PFSK-1 (cell line): ENCODE measurements at regions not wholly inside any gene's neighbourhood (a gene's known extent, or its start where the extent isn't known, plus 50 kb on each side); places are given as distances from the start of the nearest gene placed in this dataset.

ENCODE experiments used
- FOXP2 ChIP-seq: optimal IDR thresholded peaks from 2 replicates; pipeline ENCODE3; 2011; ENCODE audit warnings: borderline replicate concordance, control low read depth, inconsistent platforms; ENCODE audit not compliant: insufficient read depth; ENCODE audit errors: extremely low read length, extremely low read depth
- POLR2AphosphoS5 ChIP-seq: IDR thresholded peaks from 2 replicates; pipeline ENCODE4 v1.6.1; 2012; ENCODE audit warnings: low read depth, mild to moderate bottlenecking, control low read depth, low read length, moderate library complexity
- REST ChIP-seq, 2 experiments: IDR thresholded peaks; 2 replicates each; pipeline versions ENCODE4 v1.6.1 to v1.8.0; 2011 to 2012; ENCODE audit warnings: low read depth in 2 of 2, low read length in 2 of 2, control low read depth in 1 of 2, inconsistent platforms in 1 of 2, mild to moderate bottlenecking in 1 of 2, moderate library complexity in 1 of 2; ENCODE audit not compliant: insufficient read depth in 1 of 2
- SIN3A ChIP-seq: IDR thresholded peaks from 2 replicates; pipeline ENCODE4 v1.6.1; 2012; ENCODE audit warnings: mild to moderate bottlenecking, low read length, moderate library complexity, borderline replicate concordance; ENCODE audit not compliant: insufficient read depth
- TAF1 ChIP-seq: IDR thresholded peaks from 2 replicates; pipeline ENCODE4 v1.6.1; 2012; ENCODE audit warnings: low read length, control low read depth, borderline replicate concordance; ENCODE audit not compliant: insufficient read depth

GRCh38 chr12:28781671-28782652 lies 367.1 kb upstream of the FAR2 start:
- TF ChIP-seq REST (IDR thresholded peaks at IDR 0.05; ENCODE audit: insufficient read depth in 1 of 2, low read depth in 2 of 2, low read length in 2 of 2): no peak
- TF ChIP-seq FOXP2: no peak

- TF ChIP-seq TAF1: no peak
- no peak for TF ChIP-seq SIN3A
Measured at GRCh38 chr12:28782812-28783211, 366.3 kb upstream of the FAR2 start.

- TF ChIP-seq REST (IDR thresholded peaks at IDR 0.05; ENCODE audit: insufficient read depth in 1 of 2, low read depth in 2 of 2, low read length in 2 of 2): peak in 1 of 2 experiments; percentile 28; a peak in 1 of 4 replicates
- TF ChIP-seq SIN3A: peak; percentile 59; the same call in 1 of the 2 replicates
- no peak for TF ChIP-seq TAF1
- TF ChIP-seq FOXP2: no peak
- TF ChIP-seq POLR2AphosphoS5: peak; percentile 67
Measured at GRCh38 chr12:28787151-28787550, 361.9 kb upstream of the FAR2 start.

GRCh38 chr12:28793581-28794151 lies 355.4 kb upstream of the FAR2 start:
- TF ChIP-seq REST (IDR thresholded peaks at IDR 0.05; ENCODE audit: insufficient read depth in 1 of 2, low read depth in 2 of 2, low read length in 2 of 2): no peak
- TF ChIP-seq SIN3A: no peak
- no peak for TF ChIP-seq FOXP2
- no peak for TF ChIP-seq TAF1
- TF ChIP-seq POLR2AphosphoS5: no peak

GRCh38 chr12:28794211-28794610 lies 354.9 kb upstream of the FAR2 start:
- no peak for TF ChIP-seq FOXP2
- no peak for TF ChIP-seq REST (IDR thresholded peaks at IDR 0.05; ENCODE audit: insufficient read depth in 1 of 2, low read depth in 2 of 2, low read length in 2 of 2)
